ENCODE measurements at regions not wholly inside any gene's neighbourhood (a gene's known extent, or its start where the extent isn't known, plus 50 kb on each side); places are given as distances from the start of the nearest gene placed in this dataset.

DNA sequence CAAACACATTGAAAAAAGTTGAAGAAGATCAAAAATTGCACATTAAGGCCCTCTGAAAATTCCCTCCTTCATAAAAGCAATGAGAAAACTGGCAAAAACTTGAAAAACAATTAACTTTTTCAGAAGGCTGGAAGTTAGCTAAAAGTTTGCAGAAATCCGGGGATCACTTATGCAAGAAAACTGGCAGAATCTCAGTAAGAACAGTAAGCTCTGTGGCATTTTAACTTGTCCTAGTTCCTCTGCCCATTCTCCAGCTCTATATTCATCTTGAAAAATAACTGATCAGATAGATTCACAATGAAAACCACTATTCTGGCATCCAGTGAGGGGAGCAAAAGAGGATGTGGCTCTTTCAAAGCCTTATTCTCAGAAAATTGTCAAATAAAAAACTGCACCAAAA lies 566.8 kb downstream of the NTRK3 start:
- TF ChIP-seq, protein P1, sequence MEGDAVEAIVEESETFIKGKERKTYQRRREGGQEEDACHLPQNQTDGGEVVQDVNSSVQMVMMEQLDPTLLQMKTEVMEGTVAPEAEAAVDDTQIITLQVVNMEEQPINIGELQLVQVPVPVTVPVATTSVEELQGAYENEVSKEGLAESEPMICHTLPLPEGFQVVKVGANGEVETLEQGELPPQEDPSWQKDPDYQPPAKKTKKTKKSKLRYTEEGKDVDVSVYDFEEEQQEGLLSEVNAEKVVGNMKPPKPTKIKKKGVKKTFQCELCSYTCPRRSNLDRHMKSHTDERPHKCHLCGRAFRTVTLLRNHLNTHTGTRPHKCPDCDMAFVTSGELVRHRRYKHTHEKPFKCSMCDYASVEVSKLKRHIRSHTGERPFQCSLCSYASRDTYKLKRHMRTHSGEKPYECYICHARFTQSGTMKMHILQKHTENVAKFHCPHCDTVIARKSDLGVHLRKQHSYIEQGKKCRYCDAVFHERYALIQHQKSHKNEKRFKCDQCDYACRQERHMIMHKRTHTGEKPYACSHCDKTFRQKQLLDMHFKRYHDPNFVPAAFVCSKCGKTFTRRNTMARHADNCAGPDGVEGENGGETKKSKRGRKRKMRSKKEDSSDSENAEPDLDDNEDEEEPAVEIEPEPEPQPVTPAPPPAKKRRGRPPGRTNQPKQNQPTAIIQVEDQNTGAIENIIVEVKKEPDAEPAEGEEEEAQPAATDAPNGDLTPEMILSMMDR (conservative IDR thresholded peaks at IDR 0.05 in 1 of 2, IDR thresholded peaks at IDR 0.05 in 1 of 2; ENCODE audit: extremely low read depth in 1 of 2, insufficient read depth in 1 of 2, low read depth in 1 of 2, low read length in 2 of 2) = no peak
- no peak for TF ChIP-seq EZH2 (IDR thresholded peaks at IDR 0.05; ENCODE audit: borderline replicate concordance, low read length)

Data from mammary epithelial cell (primary cell).